HL-60 (cell line): ENCODE measurements at regions not wholly inside any gene's neighbourhood (a gene's known extent, or its start where the extent isn't known, plus 50 kb on each side); places are given as distances from the start of the nearest gene placed in this dataset.
"Not testable (repeated sequence)": the region's sequence is repeated elsewhere in the genome, so short reads cannot be mapped to it uniquely, and the experiment has no call there.

Experiments
- DNase-seq, 2 experiments: peaks; one replicate each; pipeline ENCODE4 v3.0.0-alpha.2; 2010 to 2020; ENCODE audit warnings: low read depth in 1 of 2, low spot score in 1 of 2
- H3K27ac ChIP-seq: fragments of 250-450 bp; sonication (Bioruptor Pico); replicated peaks from 2 replicates; pipeline ENCODE4 v1.5.1; 2020; ENCODE audit warnings: mild to moderate bottlenecking, moderate library complexity
- H3K27me3 ChIP-seq: fragments of 250-450 bp; sonication (Bioruptor Pico); 2 replicates; pipeline ENCODE4 v1.5.1; 2021; ENCODE audit warnings: mild to moderate bottlenecking, moderate library complexity; ENCODE audit not compliant: insufficient read depth, poor library complexity, severe bottlenecking
- H3K4me3 ChIP-seq: replicated peaks from 2 replicates; pipeline ENCODE4 v1.5.1; 2011; ENCODE audit warnings: mild to moderate bottlenecking, control low read depth, low read length; ENCODE audit not compliant: insufficient read depth
- CTCF ChIP-seq: IDR thresholded peaks from one replicate; pipeline ENCODE4 v1.5.1; 2011; ENCODE audit warnings: low read length, control low read depth, inconsistent platforms; ENCODE audit not compliant: insufficient read depth
- GABPA ChIP-seq: IDR thresholded peaks from 2 replicates; pipeline ENCODE4 v1.6.1; 2012; ENCODE audit warnings: low read depth
- POLR2AphosphoS5 ChIP-seq: IDR thresholded peaks from 2 replicates; pipeline ENCODE4 v1.6.1; 2012; ENCODE audit warnings: low read depth
- REST ChIP-seq: IDR thresholded peaks from 2 replicates; pipeline ENCODE4 v1.6.1; 2012; ENCODE audit warnings: low read depth; ENCODE audit not compliant: insufficient replicate concordance
- SPI1 ChIP-seq: IDR thresholded peaks from 2 replicates; pipeline ENCODE4 v1.6.1; 2012; ENCODE audit warnings: low read depth, mild to moderate bottlenecking, borderline replicate concordance

DNA sequence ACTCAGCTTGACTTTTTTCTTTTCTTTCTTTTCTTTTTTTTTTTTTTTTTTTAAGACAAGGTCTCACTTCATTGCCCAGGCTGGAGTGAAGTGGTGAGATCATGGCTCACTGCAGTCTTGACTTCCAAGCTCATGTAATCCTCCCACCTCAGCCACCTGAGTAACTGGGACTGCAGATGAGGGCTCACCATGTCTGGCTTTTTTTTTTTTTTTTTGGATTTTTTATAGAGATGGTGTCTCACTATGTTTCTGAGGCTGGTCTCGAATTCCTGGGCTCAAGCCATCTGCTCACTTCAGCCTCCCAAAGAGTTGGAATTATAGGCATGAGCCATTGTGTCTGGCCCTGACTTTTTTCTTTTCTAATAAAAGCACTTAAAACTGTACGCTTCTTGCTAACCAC is 358.2 kb upstream of the IGFBP3 start:
- Histone ChIP-seq H3K4me3 (no peak overlapping the region), H3K27ac (no peak overlapping the region), H3K27me3 (no peaks in the 10 kb centered on the region)
- no peak for DNase-seq
- TF ChIP-seq SPI1 (no peak), REST (no peak), CTCF (no peak), GABPA (no peak), POLR2AphosphoS5 (no peak)

DNA sequence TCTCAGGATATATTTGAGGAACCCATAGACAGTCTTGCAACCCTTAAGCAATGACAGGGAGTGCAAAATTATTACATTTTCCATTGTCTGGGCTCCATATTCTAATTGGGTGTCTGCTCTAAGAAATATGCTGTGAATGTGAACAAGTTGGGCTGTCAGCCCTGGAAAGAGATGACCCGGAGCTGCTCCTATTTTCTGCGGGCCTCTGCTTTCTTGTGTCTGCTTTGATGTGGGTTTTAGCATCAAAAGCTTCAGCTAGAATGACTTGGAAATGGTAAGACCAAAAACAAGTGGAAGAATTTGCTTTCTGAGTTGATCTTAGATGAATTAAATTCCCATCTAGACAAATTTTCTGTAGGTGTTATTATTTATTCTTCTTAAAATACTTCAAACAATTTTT is 343.6 kb upstream of the IGFBP3 start:
- no peaks in the 10 kb centered on the region for H3K27me3 ChIP-seq
- H3K4me3 ChIP-seq: no peak overlapping the region
- DNase-seq: no peak
- no peak overlapping the region for H3K27ac ChIP-seq
- TF ChIP-seq GABPA (no peak), CTCF (no peak), SPI1 (no peak), REST (no peak), POLR2AphosphoS5 (no peak)

DNA sequence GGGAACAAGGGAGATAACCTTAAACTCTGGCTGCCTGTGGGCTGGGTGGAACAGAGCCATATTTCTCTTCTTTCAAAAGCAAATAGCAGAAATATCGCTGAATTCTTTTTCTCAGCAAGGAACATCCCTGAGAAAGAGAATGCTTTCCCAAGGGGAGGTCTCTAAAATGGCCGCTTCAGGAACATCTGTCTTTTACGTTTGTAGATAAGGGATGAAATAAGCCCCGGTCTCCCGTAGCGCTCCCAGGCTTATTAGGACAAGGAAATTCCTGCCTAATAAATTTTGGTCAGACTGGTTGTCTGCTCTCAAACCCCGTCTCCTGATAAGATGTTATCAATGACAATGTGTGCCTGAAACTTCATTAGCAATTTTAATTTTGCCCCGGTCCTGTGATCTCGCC is 340.6 kb upstream of the IGFBP3 start:
- H3K27me3 ChIP-seq, H3K27ac ChIP-seq, H3K4me3 ChIP-seq, DNase-seq: not testable (repeated sequence)

- no peak for DNase-seq
- no peak overlapping the region for H3K4me3 ChIP-seq
- H3K27me3 ChIP-seq: no peaks in the 10 kb centered on the region
- H3K27ac ChIP-seq: no peak overlapping the region
- no peak for TF ChIP-seq SPI1
- TF ChIP-seq CTCF: no peak
Observed at GRCh38 chr7:46259947-46260346, 338.9 kb upstream of the IGFBP3 start.
